Stimulated activated CD8-positive, alpha-beta memory T cell treated with anti-CD3 and anti-CD28 coated beads, Interleukin-7, amount 100 ng/mL, for 1 hour (primary cell): ENCODE measurements at regions not wholly inside any gene's neighbourhood (a gene's known extent, or its start where the extent isn't known, plus 50 kb on each side); places are given as distances from the start of the nearest gene placed in this dataset.
"Not testable (repeated sequence)": the region's sequence is repeated elsewhere in the genome, so short reads cannot be mapped to it uniquely, and the experiment has no call there.

Experiments
- DNase-seq, 2 donors: peaks; one replicate each; pipeline ENCODE4 v3.0.0-alpha.2; 2020; ENCODE audit warnings: low read depth in 2 of 2

DNA sequence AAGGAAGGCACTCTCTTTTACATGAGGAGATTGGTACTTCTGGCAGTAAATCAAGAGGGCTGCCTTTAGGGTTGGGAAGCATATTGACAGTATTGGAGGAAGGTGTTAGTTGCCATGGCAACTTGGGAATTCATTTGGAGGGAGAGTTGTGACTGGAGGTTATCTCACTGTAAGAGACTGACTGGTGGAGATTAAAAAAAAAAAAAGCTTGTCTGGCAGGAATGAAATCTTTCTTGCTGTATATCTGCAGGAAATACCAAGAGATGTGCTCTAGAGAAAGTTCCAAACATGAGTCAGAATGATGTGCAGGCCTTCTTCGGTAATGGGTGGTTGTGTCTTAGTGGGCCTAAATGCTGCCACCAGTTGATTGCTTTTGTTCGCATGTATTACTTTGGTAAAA, 59.8 kb upstream of the FAM72C start:
- DNase-seq: not testable (repeated sequence)

DNA sequence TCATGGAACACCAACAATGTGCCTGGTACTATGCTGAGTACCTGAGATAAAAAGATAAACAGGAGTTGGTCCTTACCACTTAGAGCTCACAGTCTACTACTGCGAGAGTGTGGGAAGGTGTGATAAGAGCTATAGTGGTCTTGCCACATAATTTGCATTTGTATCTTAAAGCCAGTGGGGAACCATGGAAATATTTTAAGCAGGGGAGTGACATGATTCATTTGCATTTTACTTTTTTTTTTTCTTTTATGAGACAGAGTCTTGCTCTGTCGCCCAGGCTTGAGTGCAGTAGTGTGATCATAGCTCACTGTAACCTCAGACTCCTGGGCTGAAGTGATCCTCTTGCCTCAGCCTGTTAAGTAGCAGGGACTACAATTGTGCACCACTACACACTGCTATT, 54.2 kb upstream of the FAM72C start:
- not testable (repeated sequence) for DNase-seq

DNA sequence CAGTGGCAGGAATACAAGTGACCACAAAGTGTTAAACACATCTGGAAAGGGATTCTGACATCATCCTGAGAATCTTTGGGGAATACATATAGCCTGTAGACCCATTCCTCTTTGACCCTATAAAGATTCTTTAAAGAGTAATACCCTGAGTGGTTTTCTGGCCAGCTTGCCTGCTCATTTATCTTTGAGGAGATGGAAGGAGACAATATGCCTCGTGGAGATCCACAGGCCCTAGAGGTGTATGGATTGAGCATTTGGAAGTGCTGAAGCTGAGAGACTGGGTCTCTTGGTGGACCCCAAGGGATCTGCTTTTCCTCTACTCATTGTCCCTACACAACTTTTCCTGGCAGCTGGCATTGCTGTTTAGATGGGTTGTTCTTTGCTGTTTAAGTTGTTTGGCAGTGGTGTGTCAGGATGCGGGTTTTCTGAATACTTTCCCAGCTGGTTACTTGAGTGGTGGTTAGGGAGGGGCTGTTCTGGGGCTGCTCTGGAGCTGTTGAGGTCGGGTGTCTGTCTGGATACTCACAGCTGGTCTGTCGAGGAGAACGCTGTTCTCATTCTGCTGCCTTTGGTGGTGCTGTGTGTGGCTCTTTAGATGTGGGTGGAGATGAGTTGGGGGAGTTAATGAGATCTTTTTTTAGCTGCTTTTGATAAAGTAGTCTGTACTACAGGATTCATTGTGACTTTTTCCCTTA, 50.1 kb upstream of the FAM72C start:
- DNase-seq: not testable (repeated sequence)
